A673 (cell line): ENCODE measurements at regions not wholly inside any gene's neighbourhood (a gene's known extent, or its start where the extent isn't known, plus 50 kb on each side); places are given as distances from the start of the nearest gene placed in this dataset.
"Not testable (repeated sequence)": the region's sequence is repeated elsewhere in the genome, so short reads cannot be mapped to it uniquely, and the experiment has no call there.

Experiments
- EZH2 ChIP-seq: fragments of 200-600 bp; sonication (generic); IDR thresholded peaks from 2 replicates; pipeline ENCODE4 v1.6.1; 2017; ENCODE audit warnings: borderline replicate concordance, low read depth, mild to moderate bottlenecking, mixed read lengths, antibody characterized with exemption, low read length; ENCODE audit not compliant: poor library complexity, severe bottlenecking
- TF ChIP-seq, protein P1 (sequence below): fragments of 300-800, 200-600 bp; sonication (generic); conservative IDR thresholded peaks from 2 replicates; pipeline ENCODE4 v1.5.1; 2017; ENCODE audit warnings: low read depth, mild to moderate bottlenecking, antibody characterized with exemption, low read length, moderate library complexity, mixed read lengths

DNA sequence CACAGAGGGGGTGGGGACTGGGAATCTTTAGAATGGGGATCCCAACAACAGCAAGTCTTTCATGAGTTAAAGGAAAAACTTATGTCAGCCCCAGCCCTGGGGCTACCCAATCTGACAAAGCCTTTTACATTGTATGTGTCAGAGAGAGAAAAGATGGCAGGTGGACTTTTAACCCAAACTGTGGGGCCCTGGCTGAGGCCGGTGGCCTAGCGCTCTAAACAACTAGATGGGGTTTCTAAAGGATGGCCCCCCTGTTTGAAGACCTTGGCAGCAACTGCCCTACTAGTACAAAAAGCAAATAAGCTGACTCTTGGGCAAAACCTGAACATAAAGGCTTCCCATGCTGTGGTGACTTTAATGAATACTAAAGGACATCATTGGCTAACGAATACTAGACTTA, 83.9 kb upstream of the TANC1 start:
- not testable (repeated sequence) for TF ChIP-seq EZH2
- TF ChIP-seq, protein P1, sequence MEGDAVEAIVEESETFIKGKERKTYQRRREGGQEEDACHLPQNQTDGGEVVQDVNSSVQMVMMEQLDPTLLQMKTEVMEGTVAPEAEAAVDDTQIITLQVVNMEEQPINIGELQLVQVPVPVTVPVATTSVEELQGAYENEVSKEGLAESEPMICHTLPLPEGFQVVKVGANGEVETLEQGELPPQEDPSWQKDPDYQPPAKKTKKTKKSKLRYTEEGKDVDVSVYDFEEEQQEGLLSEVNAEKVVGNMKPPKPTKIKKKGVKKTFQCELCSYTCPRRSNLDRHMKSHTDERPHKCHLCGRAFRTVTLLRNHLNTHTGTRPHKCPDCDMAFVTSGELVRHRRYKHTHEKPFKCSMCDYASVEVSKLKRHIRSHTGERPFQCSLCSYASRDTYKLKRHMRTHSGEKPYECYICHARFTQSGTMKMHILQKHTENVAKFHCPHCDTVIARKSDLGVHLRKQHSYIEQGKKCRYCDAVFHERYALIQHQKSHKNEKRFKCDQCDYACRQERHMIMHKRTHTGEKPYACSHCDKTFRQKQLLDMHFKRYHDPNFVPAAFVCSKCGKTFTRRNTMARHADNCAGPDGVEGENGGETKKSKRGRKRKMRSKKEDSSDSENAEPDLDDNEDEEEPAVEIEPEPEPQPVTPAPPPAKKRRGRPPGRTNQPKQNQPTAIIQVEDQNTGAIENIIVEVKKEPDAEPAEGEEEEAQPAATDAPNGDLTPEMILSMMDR = not testable (repeated sequence)
